Spleen (tissue), 7 donors: ENCODE measurements at regions not wholly inside any gene's neighbourhood (a gene's known extent, or its start where the extent isn't known, plus 50 kb on each side); places are given as distances from the start of the nearest gene placed in this dataset.

Experiments used
- CTCF ChIP-seq, 11 experiments: fragments of 200-600 bp in 7 of 11; fragments of 450-650 bp in 4 of 11; sonication (generic) in 4 of 11; IDR thresholded peaks in 8 of 11; conservative IDR thresholded peaks in 3 of 11; 1 replicate in 7 of 11; 2 replicates in 4 of 11; pipeline versions ENCODE4 v1.4.0 to v1.8.0; 2016 to 2021; ENCODE audit warnings: antibody characterized with exemption in 11 of 11, inconsistent platforms in 4 of 11, mild to moderate bottlenecking in 1 of 11
- POLR2AphosphoS5 ChIP-seq, 3 donors: sonication (generic); formaldehyde crosslinking; IDR thresholded peaks; one replicate each; pipeline ENCODE4 v1.5.1; 2017; ENCODE audit warnings: antibody characterized with exemption in 3 of 3
- donor health status: DM: no; HTN: no; CAD: no; lungs with moderate emphysema.
- donor health status: DM: no; HTN: no; CAD: no.
- donor health status: DM: no; HTN: no; CAD: no.

- TF ChIP-seq CTCF (IDR thresholded peaks at IDR 0.05 in 8 of 11, conservative IDR thresholded peaks at IDR 0.05 in 3 of 11) (no peak), POLR2AphosphoS5 (IDR thresholded peaks at IDR 0.05) (no peak)
Observed at GRCh38 chr5:125233944-125234343, 487.5 kb upstream of the ZNF608 start.
